Neural cell (in vitro differentiated cells): ENCODE measurements at regions not wholly inside any gene's neighbourhood (a gene's known extent, or its start where the extent isn't known, plus 50 kb on each side); places are given as distances from the start of the nearest gene placed in this dataset.

ENCODE experiments used
- H2AFZ ChIP-seq: fragments of 200-600, 300-800 bp; sonication (generic), shearing (Covaris generic); 2 replicates; pipeline ENCODE4 v1.6.0; 2014; ENCODE audit warnings: low read depth, mild to moderate bottlenecking, antibody characterized with exemption, low read length, moderate library complexity
- H3F3A ChIP-seq: fragments of 200-600 bp; shearing (Covaris generic); 2 replicates; pipeline ENCODE4 v1.6.1; 2016; ENCODE audit warnings: mild to moderate bottlenecking, moderate library complexity, mixed read lengths, antibody characterized with exemption, low read length; ENCODE audit not compliant: insufficient read depth, poor library complexity, severe bottlenecking
- H3K27ac ChIP-seq: fragments of 200-600, 300-800 bp; sonication (generic), shearing (Covaris generic); 2 replicates; pipeline ENCODE4 v1.5.1; 2014; ENCODE audit warnings: mild to moderate bottlenecking, low read length, moderate library complexity
- H3K27me3 ChIP-seq: fragments of 300-800, 200-600 bp; sonication (generic), shearing (Covaris generic); 2 replicates; pipeline ENCODE4 v1.6.0; 2014; ENCODE audit warnings: mild to moderate bottlenecking, low read depth, low read length, moderate library complexity; ENCODE audit not compliant: insufficient read depth
- H3K36me3 ChIP-seq: fragments of 300-800, 200-600 bp; sonication (generic), shearing (Covaris generic); 2 replicates; pipeline ENCODE4 v1.5.1; 2014; ENCODE audit warnings: mild to moderate bottlenecking, antibody characterized with exemption, low read length, moderate library complexity; ENCODE audit not compliant: insufficient read depth
- H3K4me2 ChIP-seq: fragments of 300-800, 200-600 bp; sonication (generic), shearing (Covaris generic); 2 replicates; pipeline ENCODE4 v1.6.0; 2014; ENCODE audit warnings: mild to moderate bottlenecking, low read length
- H3K4me3 ChIP-seq: fragments of 300-800, 200-600 bp; sonication (generic), shearing (Covaris generic); 2 replicates; pipeline ENCODE4 v1.5.1; 2014; ENCODE audit warnings: mild to moderate bottlenecking, low read length, moderate library complexity
- H3K79me2 ChIP-seq: fragments of 200-600 bp; shearing (Covaris generic); replicated peaks from 2 replicates; pipeline ENCODE4 v1.6.0; 2014; ENCODE audit warnings: mild to moderate bottlenecking, low read length, moderate library complexity; ENCODE audit not compliant: insufficient read depth
- H3K9ac ChIP-seq: fragments of 300-800, 200-600 bp; sonication (generic), shearing (Covaris generic); 2 replicates; pipeline ENCODE4 v1.6.1; 2016; ENCODE audit warnings: mild to moderate bottlenecking, low read length, mixed read lengths
- H3K9me2 ChIP-seq: fragments of 200-600 bp; shearing (Covaris generic); 2 replicates; pipeline ENCODE4 v1.6.1; 2016; ENCODE audit warnings: mild to moderate bottlenecking, low read length, mixed read lengths; ENCODE audit not compliant: insufficient read depth
- H3K9me3 ChIP-seq: fragments of 200-600, 300-800 bp; sonication (generic), shearing (Covaris generic); 2 replicates; pipeline ENCODE4 v1.6.1; 2016; ENCODE audit warnings: mild to moderate bottlenecking, mixed run types, low read length, moderate library complexity, mixed read lengths
- H4K20me1 ChIP-seq: fragments of 200-600 bp; shearing (Covaris generic); 2 replicates; pipeline ENCODE4 v1.6.1; 2016; ENCODE audit warnings: mild to moderate bottlenecking, mixed run types; ENCODE audit not compliant: insufficient read depth
- EP300 ChIP-seq: fragments of 450-650 bp; conservative IDR thresholded peaks from 2 replicates; pipeline ENCODE4 v1.6.1; 2014; ENCODE audit warnings: antibody characterized with exemption, mild to moderate bottlenecking, moderate library complexity; ENCODE audit not compliant: poor library complexity, severe bottlenecking
- EZH2 ChIP-seq: fragments of 200-600, 300-800 bp; shearing (Covaris generic), sonication (generic); IDR thresholded peaks from 2 replicates; pipeline ENCODE4 v1.6.1; 2014; ENCODE audit warnings: antibody characterized with exemption, low read length, borderline replicate concordance, mild to moderate bottlenecking; ENCODE audit not compliant: insufficient read depth, poor library complexity, severe bottlenecking
- MXI1 ChIP-seq: fragments of 450-650 bp; conservative IDR thresholded peaks from 2 replicates; pipeline ENCODE4 v1.6.1; 2014; ENCODE audit warnings: antibody characterized with exemption, mild to moderate bottlenecking; ENCODE audit not compliant: poor library complexity, severe bottlenecking
- POLR2AphosphoS5 ChIP-seq: IDR thresholded peaks from 2 replicates; pipeline ENCODE4 v1.6.1; 2012
- RAD21 ChIP-seq: fragments of 450-650 bp; conservative IDR thresholded peaks from 2 replicates; pipeline ENCODE4 v1.6.1; 2014; ENCODE audit warnings: antibody characterized with exemption, mild to moderate bottlenecking, moderate library complexity
- REST ChIP-seq: IDR thresholded peaks from 2 replicates; pipeline ENCODE4 v1.6.1; 2012; ENCODE audit warnings: borderline replicate concordance
- SMC3 ChIP-seq: fragments of 450-650 bp; conservative IDR thresholded peaks from 2 replicates; pipeline ENCODE4 v1.6.1; 2014; ENCODE audit warnings: antibody characterized with exemption, mild to moderate bottlenecking, moderate library complexity; ENCODE audit not compliant: poor library complexity
- TAF1 ChIP-seq: IDR thresholded peaks from 2 replicates; pipeline ENCODE4 v1.6.1; 2012; ENCODE audit warnings: low read depth
- TF ChIP-seq, protein P1 (sequence below): fragments of 450-650 bp; IDR thresholded peaks from 2 replicates; pipeline ENCODE4 v1.5.1; 2014; ENCODE audit warnings: antibody characterized with exemption, mild to moderate bottlenecking, moderate library complexity; ENCODE audit not compliant: poor library complexity, severe bottlenecking

GRCh38 chrY:19574939-19575338, 169.6 kb downstream of the KDM5D start:
- TF ChIP-seq MXI1 (no peak), SMC3 (no peak), RAD21 (no peak), EP300 (no peak), POLR2AphosphoS5 (no peak), EZH2 (no peak), REST (no peak), TAF1 (no peak)
- TF ChIP-seq, protein P1, sequence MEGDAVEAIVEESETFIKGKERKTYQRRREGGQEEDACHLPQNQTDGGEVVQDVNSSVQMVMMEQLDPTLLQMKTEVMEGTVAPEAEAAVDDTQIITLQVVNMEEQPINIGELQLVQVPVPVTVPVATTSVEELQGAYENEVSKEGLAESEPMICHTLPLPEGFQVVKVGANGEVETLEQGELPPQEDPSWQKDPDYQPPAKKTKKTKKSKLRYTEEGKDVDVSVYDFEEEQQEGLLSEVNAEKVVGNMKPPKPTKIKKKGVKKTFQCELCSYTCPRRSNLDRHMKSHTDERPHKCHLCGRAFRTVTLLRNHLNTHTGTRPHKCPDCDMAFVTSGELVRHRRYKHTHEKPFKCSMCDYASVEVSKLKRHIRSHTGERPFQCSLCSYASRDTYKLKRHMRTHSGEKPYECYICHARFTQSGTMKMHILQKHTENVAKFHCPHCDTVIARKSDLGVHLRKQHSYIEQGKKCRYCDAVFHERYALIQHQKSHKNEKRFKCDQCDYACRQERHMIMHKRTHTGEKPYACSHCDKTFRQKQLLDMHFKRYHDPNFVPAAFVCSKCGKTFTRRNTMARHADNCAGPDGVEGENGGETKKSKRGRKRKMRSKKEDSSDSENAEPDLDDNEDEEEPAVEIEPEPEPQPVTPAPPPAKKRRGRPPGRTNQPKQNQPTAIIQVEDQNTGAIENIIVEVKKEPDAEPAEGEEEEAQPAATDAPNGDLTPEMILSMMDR = no peak
- H3K79me2 ChIP-seq = no peaks in the 10 kb centered on the region
- H3K36me3 ChIP-seq = no peaks in the 10 kb centered on the region

DNA sequence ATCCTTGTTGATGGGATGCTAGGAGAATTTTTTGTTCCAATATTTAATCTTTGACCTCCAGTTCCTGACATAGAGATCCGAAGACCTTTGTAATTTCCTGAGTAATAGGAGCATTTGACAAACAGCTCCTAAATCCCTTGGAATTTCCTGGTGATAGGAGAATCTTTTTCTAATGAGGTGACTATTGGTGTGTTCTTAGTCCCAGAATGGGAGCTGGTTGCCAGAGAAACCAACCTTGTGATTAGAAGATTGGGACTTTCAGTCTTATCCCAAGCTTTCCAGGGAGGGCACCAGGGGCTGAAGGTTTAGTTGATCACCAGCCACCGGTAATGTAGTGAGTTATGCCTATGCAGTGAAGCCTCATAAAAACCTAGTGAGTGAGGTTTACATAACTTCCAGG, 170.9 kb downstream of the KDM5D start:
- no peak overlapping the region for H3K27ac ChIP-seq
- TF ChIP-seq RAD21 (no peak), TAF1 (no peak), MXI1 (no peak), EP300 (no peak), EZH2 (no peak), REST (no peak), SMC3 (no peak), POLR2AphosphoS5 (no peak)
- TF ChIP-seq, protein P1 = no peak
- H3K4me3 ChIP-seq = no peak overlapping the region
- no peaks in the 10 kb centered on the region for H3K9me3 ChIP-seq
- no peak overlapping the region for H3K4me2 ChIP-seq
- H2AFZ ChIP-seq = no peak overlapping the region
- no peaks in the 10 kb centered on the region for H4K20me1 ChIP-seq
- H3K36me3 ChIP-seq = no peaks in the 10 kb centered on the region
- no peaks in the 10 kb centered on the region for H3F3A ChIP-seq
- no peaks in the 10 kb centered on the region for H3K27me3 ChIP-seq
- peaks cover 3% of the 10 kb centered on the region for H3K79me2 ChIP-seq
- H3K9ac ChIP-seq = no peak overlapping the region
- H3K9me2 ChIP-seq = no peaks in the 10 kb centered on the region

More at GRCh38 chrY:19574939-19575338, 169.6 kb downstream of the KDM5D start:
- Histone ChIP-seq H3K9ac (no peak overlapping the region), H3K4me3 (no peak overlapping the region), H4K20me1 (no peaks in the 10 kb centered on the region), H3K27me3 (no peaks in the 10 kb centered on the region), H3F3A (no peaks in the 10 kb centered on the region), H3K9me3 (no peaks in the 10 kb centered on the region), H3K4me2 (no peak overlapping the region), H3K27ac (no peak overlapping the region), H2AFZ (no peak overlapping the region), H3K9me2 (no peaks in the 10 kb centered on the region)
